Smooth muscle cell (in vitro differentiated cells): ENCODE measurements at regions not wholly inside any gene's neighbourhood (a gene's known extent, or its start where the extent isn't known, plus 50 kb on each side); places are given as distances from the start of the nearest gene placed in this dataset.

Source experiments
- DNase-seq: peaks from one replicate; lab custom pipeline; 2025; ENCODE audit not compliant: unreplicated experiment; lab: John Stamatoyannopoulos, UW
- H2AFZ ChIP-seq: fragments of 200-600 bp; sonication (generic); 2 replicates; pipeline ENCODE4 v1.6.0; 2016; ENCODE audit warnings: antibody characterized with exemption, low read depth, mild to moderate bottlenecking
- H3F3A ChIP-seq: fragments of 200-600 bp; sonication (generic); 2 replicates; pipeline ENCODE4 v1.6.0; 2017; ENCODE audit warnings: antibody characterized with exemption, low read depth
- H3K27ac ChIP-seq: fragments of 200-600 bp; sonication (generic); 2 replicates; pipeline ENCODE4 v1.5.1; 2016; ENCODE audit warnings: low read depth, mild to moderate bottlenecking
- H3K27me3 ChIP-seq: fragments of 200-600 bp; sonication (generic); 2 replicates; pipeline ENCODE4 v1.6.1; 2016; ENCODE audit warnings: low read depth, mild to moderate bottlenecking
- H3K36me3 ChIP-seq: fragments of 200-600 bp; sonication (generic); 2 replicates; pipeline ENCODE4 v1.5.1; 2016; ENCODE audit warnings: low read depth
- H3K4me1 ChIP-seq: fragments of 200-600 bp; sonication (generic); 2 replicates; pipeline ENCODE4 v1.5.1; 2016; ENCODE audit warnings: low read depth
- H3K4me2 ChIP-seq: fragments of 200-600 bp; sonication (generic); 2 replicates; pipeline ENCODE4 v1.6.0; 2016; ENCODE audit warnings: mild to moderate bottlenecking
- H3K4me3 ChIP-seq: fragments of 200-600 bp; sonication (generic); 2 replicates; pipeline ENCODE4 v1.5.1; 2016; ENCODE audit warnings: mild to moderate bottlenecking
- H3K79me2 ChIP-seq: fragments of 200-600 bp; sonication (generic); 2 replicates; pipeline ENCODE4 v1.6.0; 2016; ENCODE audit warnings: low read depth, mild to moderate bottlenecking
- H3K9ac ChIP-seq: fragments of 200-600 bp; sonication (generic); 2 replicates; pipeline ENCODE4 v1.6.0; 2016; ENCODE audit warnings: low read depth
- H3K9me3 ChIP-seq: fragments of 200-600 bp; sonication (generic); replicated peaks from 2 replicates; pipeline ENCODE4 v1.5.1; 2016; ENCODE audit warnings: low read depth
- H4K20me1 ChIP-seq: fragments of 200-600 bp; sonication (generic); 2 replicates; pipeline ENCODE4 v1.6.0; 2016; ENCODE audit warnings: low read depth
- WGBS: methylation state at CpG from one replicate; pipeline ENCODE4 v1.1.7; 2016; ENCODE audit warnings: low lambda C conversion rate; 5-methylcytosine and 5-hydroxymethylcytosine counted together
- TF ChIP-seq, protein P1 (sequence below): fragments of 200-600 bp; sonication (generic); IDR thresholded peaks from 2 replicates; pipeline ENCODE4 v1.5.1; 2017; ENCODE audit warnings: borderline replicate concordance, mild to moderate bottlenecking, antibody characterized with exemption; ENCODE audit not compliant: insufficient read depth, poor library complexity, severe bottlenecking

DNA sequence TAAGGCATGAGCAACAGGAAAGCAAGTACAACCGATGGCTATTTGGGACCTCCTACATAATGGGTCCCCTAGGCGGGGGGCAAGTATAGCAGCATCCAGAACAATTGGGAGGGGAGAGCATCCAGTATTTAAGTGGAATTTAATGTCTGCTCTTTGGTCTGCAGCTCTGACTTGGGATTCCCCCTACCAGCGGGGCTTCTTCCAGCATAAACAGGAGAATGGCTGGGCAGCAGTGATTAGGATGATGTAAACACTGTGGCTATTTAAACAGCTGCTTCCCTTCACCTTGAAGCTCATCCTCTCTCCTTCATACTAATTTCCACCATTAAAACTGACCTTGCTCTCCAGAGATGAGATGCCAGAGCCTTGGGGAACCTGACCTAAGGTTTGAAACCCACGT is 73.9 kb upstream of the OXGR1 start:
- no peak for DNase-seq
- Histone ChIP-seq H3K4me1 (no peaks in the 10 kb centered on the region), H3K9me3 (no peaks in the 10 kb centered on the region), H3K9ac (no peak overlapping the region), H3F3A (no peaks in the 10 kb centered on the region), H3K27me3 (no peaks in the 10 kb centered on the region), H3K4me2 (no peak overlapping the region), H3K27ac (no peak overlapping the region), H3K4me3 (no peak overlapping the region), H4K20me1 (no peaks in the 10 kb centered on the region), H3K79me2 (no peaks in the 10 kb centered on the region), H3K36me3 (no peaks in the 10 kb centered on the region), H2AFZ (no peak overlapping the region)
- TF ChIP-seq, protein P1, sequence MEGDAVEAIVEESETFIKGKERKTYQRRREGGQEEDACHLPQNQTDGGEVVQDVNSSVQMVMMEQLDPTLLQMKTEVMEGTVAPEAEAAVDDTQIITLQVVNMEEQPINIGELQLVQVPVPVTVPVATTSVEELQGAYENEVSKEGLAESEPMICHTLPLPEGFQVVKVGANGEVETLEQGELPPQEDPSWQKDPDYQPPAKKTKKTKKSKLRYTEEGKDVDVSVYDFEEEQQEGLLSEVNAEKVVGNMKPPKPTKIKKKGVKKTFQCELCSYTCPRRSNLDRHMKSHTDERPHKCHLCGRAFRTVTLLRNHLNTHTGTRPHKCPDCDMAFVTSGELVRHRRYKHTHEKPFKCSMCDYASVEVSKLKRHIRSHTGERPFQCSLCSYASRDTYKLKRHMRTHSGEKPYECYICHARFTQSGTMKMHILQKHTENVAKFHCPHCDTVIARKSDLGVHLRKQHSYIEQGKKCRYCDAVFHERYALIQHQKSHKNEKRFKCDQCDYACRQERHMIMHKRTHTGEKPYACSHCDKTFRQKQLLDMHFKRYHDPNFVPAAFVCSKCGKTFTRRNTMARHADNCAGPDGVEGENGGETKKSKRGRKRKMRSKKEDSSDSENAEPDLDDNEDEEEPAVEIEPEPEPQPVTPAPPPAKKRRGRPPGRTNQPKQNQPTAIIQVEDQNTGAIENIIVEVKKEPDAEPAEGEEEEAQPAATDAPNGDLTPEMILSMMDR = no peak
- WGBS = 86% methylated on average over 4 of the region's 4 CpGs

DNA sequence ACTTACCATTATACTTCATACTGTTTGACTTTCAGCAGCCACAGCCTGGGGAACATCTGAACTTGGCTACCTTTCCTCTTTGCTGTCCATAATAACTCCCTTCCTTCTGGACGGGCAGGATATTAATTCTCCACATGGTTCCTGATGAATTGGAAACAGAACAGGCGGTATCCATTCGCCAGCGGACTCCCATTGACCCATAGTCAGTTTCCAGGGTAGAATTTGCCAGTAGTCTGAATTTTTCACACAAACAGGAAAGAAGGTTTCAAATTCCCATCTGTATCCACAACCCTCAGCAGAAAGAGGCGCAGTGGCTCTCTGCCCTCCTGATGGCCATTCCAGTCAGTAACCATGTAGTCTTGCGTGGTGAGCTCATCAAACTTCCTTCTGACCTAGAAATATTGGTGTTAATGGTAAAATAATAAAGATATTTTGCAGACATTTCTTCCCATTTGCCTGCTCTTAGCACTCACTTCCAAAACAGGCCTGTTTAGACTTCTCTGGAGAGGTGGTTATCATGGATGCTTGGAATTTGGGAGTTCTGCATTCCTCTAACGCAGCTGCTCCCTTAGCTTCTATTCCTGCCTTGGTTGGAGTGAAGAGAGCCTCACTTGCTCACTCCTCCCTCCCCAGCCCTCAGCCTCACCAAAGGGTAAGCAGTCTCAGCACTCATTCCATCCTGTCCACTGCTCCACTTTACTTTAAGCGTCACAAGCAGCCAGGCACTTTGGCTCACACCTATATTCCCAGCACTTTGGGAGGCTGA is 75.0 kb upstream of the OXGR1 start:
- 92% methylated on average over 8 of the region's 8 CpGs for WGBS
- no peaks in the 10 kb centered on the region for H4K20me1 ChIP-seq
- no peaks in the 10 kb centered on the region for H3K79me2 ChIP-seq
- no peak overlapping the region for H3K4me3 ChIP-seq
- TF ChIP-seq, protein P1 = no peak
- no peaks in the 10 kb centered on the region for H3K36me3 ChIP-seq
- no peaks in the 10 kb centered on the region for H3K4me1 ChIP-seq
- no peak overlapping the region for H2AFZ ChIP-seq
- H3K9ac ChIP-seq = no peak overlapping the region
- no peaks in the 10 kb centered on the region for H3F3A ChIP-seq
- no peaks in the 10 kb centered on the region for H3K27me3 ChIP-seq
- H3K27ac ChIP-seq = no peak overlapping the region
- DNase-seq = no peak
- H3K4me2 ChIP-seq = no peak overlapping the region
- H3K9me3 ChIP-seq = no peaks in the 10 kb centered on the region

DNA sequence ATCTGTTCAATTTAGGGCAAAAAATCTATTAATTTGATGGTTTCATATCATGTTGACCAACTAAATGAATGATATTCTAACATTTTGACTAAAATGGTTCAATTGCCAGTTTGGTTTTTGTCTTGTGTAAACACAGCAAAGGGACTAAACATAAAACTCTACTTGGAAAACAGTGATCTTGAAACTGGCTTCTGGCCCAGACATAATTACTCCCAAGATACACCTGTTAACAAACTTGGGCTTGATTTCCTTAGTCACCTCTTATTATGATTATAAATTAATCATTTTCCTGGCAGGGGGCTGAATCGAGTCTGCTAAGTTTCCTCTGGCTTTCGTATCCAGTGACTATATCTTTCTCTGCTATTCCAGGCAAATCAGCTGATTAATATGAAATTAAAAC is 78.0 kb upstream of the OXGR1 start:
- Histone ChIP-seq H3K27me3 (no peaks in the 10 kb centered on the region), H3K79me2 (no peaks in the 10 kb centered on the region), H3K4me3 (no peak overlapping the region), H2AFZ (no peak overlapping the region), H3K4me2 (no peak overlapping the region), H4K20me1 (no peaks in the 10 kb centered on the region), H3K9ac (no peak overlapping the region), H3K9me3 (no peaks in the 10 kb centered on the region), H3K27ac (no peak overlapping the region), H3K36me3 (no peaks in the 10 kb centered on the region), H3K4me1 (no peaks in the 10 kb centered on the region), H3F3A (no peaks in the 10 kb centered on the region)
- no peak for DNase-seq
- WGBS = 84% methylated on average over 2 of the region's 2 CpGs
- TF ChIP-seq, protein P1 = no peak

DNA sequence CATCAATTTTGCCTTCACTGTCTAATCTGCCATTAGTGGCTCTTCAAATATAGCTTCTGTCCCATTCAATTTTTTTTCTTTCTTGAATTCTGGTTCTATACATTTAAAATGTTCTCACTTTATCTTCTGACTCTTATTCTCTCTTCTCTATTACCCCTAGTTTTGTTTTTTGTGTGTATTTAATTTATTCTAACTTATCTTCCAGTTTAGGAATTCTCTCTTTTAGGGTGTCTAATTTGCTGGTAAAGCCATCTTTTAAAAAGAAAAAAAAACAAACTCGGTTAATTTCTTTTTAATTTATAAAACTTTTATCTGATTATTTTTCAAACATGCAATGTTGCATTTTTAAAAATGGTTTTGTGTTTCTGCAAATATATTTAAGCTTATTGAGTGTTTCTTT is 80.3 kb upstream of the OXGR1 start:
- Histone ChIP-seq H3K4me3 (no peak overlapping the region), H4K20me1 (no peaks in the 10 kb centered on the region), H3K36me3 (no peaks in the 10 kb centered on the region), H3K27me3 (no peaks in the 10 kb centered on the region), H3F3A (no peaks in the 10 kb centered on the region), H3K9ac (no peak overlapping the region), H3K79me2 (no peaks in the 10 kb centered on the region), H3K4me1 (no peaks in the 10 kb centered on the region), H2AFZ (no peak overlapping the region), H3K9me3 (no peaks in the 10 kb centered on the region), H3K4me2 (no peak overlapping the region), H3K27ac (no peak overlapping the region)
- DNase-seq = no peak
- WGBS = 63% methylated on average over 1 of the region's 1 CpG
- TF ChIP-seq, protein P1 = no peak
